Panc1 (cell line): ENCODE measurements at regions not wholly inside any gene's neighbourhood (a gene's known extent, or its start where the extent isn't known, plus 50 kb on each side); places are given as distances from the start of the nearest gene placed in this dataset.

ENCODE experiments used
- POLR2AphosphoS5 ChIP-seq: IDR thresholded peaks from 2 replicates; pipeline ENCODE4 v1.6.1; 2012; ENCODE audit warnings: mild to moderate bottlenecking, low read depth, low read length, moderate library complexity
- REST ChIP-seq, 2 experiments: IDR thresholded peaks; 2 replicates each; pipeline ENCODE4 v1.6.1; 2011 to 2012; ENCODE audit warnings: low read depth in 2 of 2, control low read depth in 1 of 2, low read length in 1 of 2, mild to moderate bottlenecking in 1 of 2, moderate library complexity in 1 of 2; ENCODE audit not compliant: insufficient read depth in 1 of 2
- SIN3A ChIP-seq: IDR thresholded peaks from 2 replicates; pipeline ENCODE4 v1.6.1; 2012; ENCODE audit warnings: low read depth, mild to moderate bottlenecking, low read length, moderate library complexity, borderline replicate concordance; ENCODE audit not compliant: insufficient read depth
- TCF7L2 ChIP-seq: IDR thresholded peaks from 2 replicates; pipeline ENCODE4 v1.6.1; 2011; ENCODE audit warnings: mild to moderate bottlenecking, low read depth, low read length, inconsistent platforms
- TF ChIP-seq, protein P1 (sequence below): fragments of 450-650 bp; IDR thresholded peaks from 2 replicates; pipeline ENCODE4 v1.5.1; 2017; ENCODE audit warnings: mild to moderate bottlenecking

- TF ChIP-seq POLR2AphosphoS5 = no peak
- TF ChIP-seq, protein P1, sequence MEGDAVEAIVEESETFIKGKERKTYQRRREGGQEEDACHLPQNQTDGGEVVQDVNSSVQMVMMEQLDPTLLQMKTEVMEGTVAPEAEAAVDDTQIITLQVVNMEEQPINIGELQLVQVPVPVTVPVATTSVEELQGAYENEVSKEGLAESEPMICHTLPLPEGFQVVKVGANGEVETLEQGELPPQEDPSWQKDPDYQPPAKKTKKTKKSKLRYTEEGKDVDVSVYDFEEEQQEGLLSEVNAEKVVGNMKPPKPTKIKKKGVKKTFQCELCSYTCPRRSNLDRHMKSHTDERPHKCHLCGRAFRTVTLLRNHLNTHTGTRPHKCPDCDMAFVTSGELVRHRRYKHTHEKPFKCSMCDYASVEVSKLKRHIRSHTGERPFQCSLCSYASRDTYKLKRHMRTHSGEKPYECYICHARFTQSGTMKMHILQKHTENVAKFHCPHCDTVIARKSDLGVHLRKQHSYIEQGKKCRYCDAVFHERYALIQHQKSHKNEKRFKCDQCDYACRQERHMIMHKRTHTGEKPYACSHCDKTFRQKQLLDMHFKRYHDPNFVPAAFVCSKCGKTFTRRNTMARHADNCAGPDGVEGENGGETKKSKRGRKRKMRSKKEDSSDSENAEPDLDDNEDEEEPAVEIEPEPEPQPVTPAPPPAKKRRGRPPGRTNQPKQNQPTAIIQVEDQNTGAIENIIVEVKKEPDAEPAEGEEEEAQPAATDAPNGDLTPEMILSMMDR = no peak
- TF ChIP-seq TCF7L2 = no peak
- no peak for TF ChIP-seq SIN3A
- no peak for TF ChIP-seq REST (IDR thresholded peaks at IDR 0.05; ENCODE audit: insufficient read depth in 1 of 2, low read depth in 2 of 2, low read length in 1 of 2)
Measured at GRCh38 chr1:22268327-22268726, 125.4 kb upstream of the WNT4 start.
